Uterus (tissue), 2 donors: ENCODE measurements at regions not wholly inside any gene's neighbourhood (a gene's known extent, or its start where the extent isn't known, plus 50 kb on each side); places are given as distances from the start of the nearest gene placed in this dataset.

Experiments
- CTCF ChIP-seq, 4 experiments: fragments of 200-600 bp in 2 of 4; fragments of 450-650 bp in 2 of 4; sonication (generic) in 2 of 4; IDR thresholded peaks; one replicate each; pipeline ENCODE4 v1.5.1; 2016 to 2019; ENCODE audit warnings: antibody characterized with exemption in 4 of 4, mild to moderate bottlenecking in 2 of 4, moderate library complexity in 1 of 4
- POLR2A ChIP-seq, 2 donors: fragments of 450-650 bp; IDR thresholded peaks; one replicate each; pipeline ENCODE4 v1.6.1; 2016; ENCODE audit warnings: antibody characterized with exemption in 2 of 2, mild to moderate bottlenecking in 1 of 2, moderate library complexity in 1 of 2

DNA sequence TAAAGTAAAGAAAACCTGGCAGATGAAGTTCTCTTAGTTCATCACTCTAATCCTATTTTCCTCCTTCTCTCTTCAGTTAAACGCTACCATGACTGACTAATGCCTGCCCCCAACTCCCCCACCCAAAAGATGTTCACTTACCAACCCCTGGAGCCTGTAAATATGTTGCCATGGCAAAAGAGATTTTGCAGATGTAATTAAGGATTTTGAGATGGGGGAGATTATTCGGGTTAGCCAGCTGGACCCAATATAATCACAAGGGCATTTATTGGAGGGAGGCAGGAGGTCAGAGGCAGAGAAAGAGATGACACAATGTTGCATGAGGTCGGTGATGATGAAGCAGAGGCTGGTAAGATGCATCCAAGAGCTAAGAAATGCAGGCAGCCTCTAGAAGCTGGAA is 69.3 kb upstream of the PPP2R5A start:
- no peak for TF ChIP-seq CTCF (IDR thresholded peaks at IDR 0.05)
- no peak for TF ChIP-seq POLR2A (IDR thresholded peaks at IDR 0.05)
